ENCODE measurements at regions not wholly inside any gene's neighbourhood (a gene's known extent, or its start where the extent isn't known, plus 50 kb on each side); places are given as distances from the start of the nearest gene placed in this dataset.
A peak's percentile ranks its signal among the peaks of the same experiment; 100 is the strongest.

DNA sequence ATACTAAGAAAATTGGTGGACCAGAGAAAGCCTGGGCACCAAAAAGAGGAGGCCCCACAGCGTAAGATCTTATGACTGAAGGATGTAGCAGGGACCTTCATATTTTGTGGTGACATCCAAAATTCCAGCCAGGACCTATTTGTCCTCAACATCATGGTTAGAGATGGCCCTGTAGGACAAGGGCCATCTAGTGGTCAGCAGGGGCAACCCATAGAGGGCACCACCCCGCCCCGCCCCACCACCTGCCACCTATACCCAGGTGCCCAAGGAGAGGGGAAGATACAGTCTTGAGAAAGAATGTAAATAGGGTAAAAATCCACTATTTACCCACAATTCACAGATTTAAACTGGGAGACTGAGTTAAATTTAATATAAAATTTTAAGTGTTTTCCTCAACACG lies 59.6 kb upstream of the TMEM163 start:
- TF ChIP-seq CTCF (conservative IDR thresholded peaks at IDR 0.05): peak; percentile 82
- TF ChIP-seq ZFX (IDR thresholded peaks at IDR 0.05): no peak
